Hypothalamus (tissue), 51 donors: ENCODE measurements at regions not wholly inside any gene's neighbourhood (a gene's known extent, or its start where the extent isn't known, plus 50 kb on each side); places are given as distances from the start of the nearest gene placed in this dataset.
"Not testable (repeated sequence)": the region's sequence is repeated elsewhere in the genome, so short reads cannot be mapped to it uniquely, and the experiment has no call there.

ENCODE experiments used
- DNase-seq, 51 donors: peaks; one replicate each; lab custom pipeline; 2025; lab: John Stamatoyannopoulos, UW

- DNase-seq = no peak
These were observed 299.8 kb downstream of the MIAT start for GRCh38 chr22:26957176-26957575.

- DNase-seq = no peak
These were observed 300.5 kb downstream of the MIAT start for GRCh38 chr22:26957897-26958296.

GRCh38 chr22:26958378-26958777 lies 301.0 kb downstream of the MIAT start:
- no peak for DNase-seq

- DNase-seq = no peak
These were observed 307.3 kb downstream of the MIAT start for GRCh38 chr22:26964642-26965041.

- DNase-seq = no peak
These were observed 309.9 kb downstream of the MIAT start for GRCh38 chr22:26967282-26967681.

- no peak for DNase-seq
These were observed 311.6 kb downstream of the MIAT start for GRCh38 chr22:26968859-26969523.

- no peak for DNase-seq
These were observed 313.5 kb downstream of the MIAT start for GRCh38 chr22:26970809-26971394.

- no peak for DNase-seq
These were observed 314.9 kb downstream of the MIAT start for GRCh38 chr22:26972286-26972685.

- not testable (repeated sequence) for DNase-seq
These were observed 315.5 kb downstream of the MIAT start for GRCh38 chr22:26972915-26973314.

GRCh38 chr22:26974034-26974433 lies 316.6 kb downstream of the MIAT start:
- no peak for DNase-seq

GRCh38 chr22:26974914-26975803 lies 317.8 kb downstream of the MIAT start:
- DNase-seq = no peak

- DNase-seq = no peak
These were observed 318.5 kb downstream of the MIAT start for GRCh38 chr22:26975865-26976264.

GRCh38 chr22:26977741-26978376 lies 320.5 kb downstream of the MIAT start:
- no peak for DNase-seq

- DNase-seq = no peak
These were observed 321.9 kb downstream of the MIAT start for GRCh38 chr22:26979294-26979693.

- no peak for DNase-seq
These were observed 323.7 kb downstream of the MIAT start for GRCh38 chr22:26981111-26981510.

- DNase-seq = no peak
These were observed 324.2 kb downstream of the MIAT start for GRCh38 chr22:26981541-26981940.

GRCh38 chr22:26983311-26983710 lies 325.9 kb downstream of the MIAT start:
- no peak for DNase-seq

GRCh38 chr22:26985206-26985605 lies 327.8 kb downstream of the MIAT start:
- DNase-seq = no peak

- DNase-seq = no peak
These were observed 328.8 kb downstream of the MIAT start for GRCh38 chr22:26985931-26986782.

- DNase-seq = no peak
These were observed 329.5 kb downstream of the MIAT start for GRCh38 chr22:26986884-26987283.
